NCI-H128 (cell line): ENCODE measurements at regions not wholly inside any gene's neighbourhood (a gene's known extent, or its start where the extent isn't known, plus 50 kb on each side); places are given as distances from the start of the nearest gene placed in this dataset.
"Not testable (repeated sequence)": the region's sequence is repeated elsewhere in the genome, so short reads cannot be mapped to it uniquely, and the experiment has no call there.

ENCODE experiments used
- DNase-seq: peaks from one replicate; lab custom pipeline; 2025; ENCODE audit not compliant: unreplicated experiment; lab: John Stamatoyannopoulos, UW

- no peak for DNase-seq
These were observed 268.0 kb downstream of the MYCN start for GRCh38 chr2:16208241-16208797.

GRCh38 chr2:16207611-16208010, 267.3 kb downstream of the MYCN start:
- no peak for DNase-seq

- no peak for DNase-seq
These were observed 266.8 kb downstream of the MYCN start for GRCh38 chr2:16207151-16207550.

GRCh38 chr2:16206191-16206944, 266.0 kb downstream of the MYCN start:
- DNase-seq: no peak

- DNase-seq: no peak
These were observed 265.3 kb downstream of the MYCN start for GRCh38 chr2:16205631-16206030.

- no peak for DNase-seq
These were observed 264.7 kb downstream of the MYCN start for GRCh38 chr2:16204886-16205620.

GRCh38 chr2:16204251-16204650, 263.9 kb downstream of the MYCN start:
- DNase-seq: no peak

- DNase-seq: no peak
These were observed 263.3 kb downstream of the MYCN start for GRCh38 chr2:16203691-16204090.

GRCh38 chr2:16203069-16203468, 262.7 kb downstream of the MYCN start:
- no peak for DNase-seq

- no peak for DNase-seq
These were observed 262.1 kb downstream of the MYCN start for GRCh38 chr2:16202266-16203020.

- no peak for DNase-seq
These were observed 261.5 kb downstream of the MYCN start for GRCh38 chr2:16201848-16202247.

- DNase-seq: no peak
These were observed 260.3 kb downstream of the MYCN start for GRCh38 chr2:16200554-16201193.

- no peak for DNase-seq
These were observed 259.7 kb downstream of the MYCN start for GRCh38 chr2:16199882-16200553.

GRCh38 chr2:16199241-16199640, 258.9 kb downstream of the MYCN start:
- DNase-seq: not testable (repeated sequence)

GRCh38 chr2:16198166-16198912, 258.0 kb downstream of the MYCN start:
- no peak for DNase-seq

GRCh38 chr2:16197504-16198147, 257.3 kb downstream of the MYCN start:
- DNase-seq: no peak

- no peak for DNase-seq
These were observed 256.5 kb downstream of the MYCN start for GRCh38 chr2:16196687-16197503.

GRCh38 chr2:16195681-16196070, 255.3 kb downstream of the MYCN start:
- no peak for DNase-seq
